PC-9 (cell line): ENCODE measurements at regions not wholly inside any gene's neighbourhood (a gene's known extent, or its start where the extent isn't known, plus 50 kb on each side); places are given as distances from the start of the nearest gene placed in this dataset.

Source experiments
- EZH2 ChIP-seq: fragments of 200-600 bp; sonication (generic); IDR thresholded peaks from 2 replicates; pipeline ENCODE4 v1.8.0; 2017; ENCODE audit warnings: antibody characterized with exemption, low read depth
- TF ChIP-seq, protein P1 (sequence below): fragments of 200-600 bp; sonication (generic); conservative IDR thresholded peaks from 2 replicates; pipeline ENCODE4 v1.6.1; 2017; ENCODE audit warnings: mixed run types, antibody characterized with exemption, mild to moderate bottlenecking, moderate library complexity

DNA sequence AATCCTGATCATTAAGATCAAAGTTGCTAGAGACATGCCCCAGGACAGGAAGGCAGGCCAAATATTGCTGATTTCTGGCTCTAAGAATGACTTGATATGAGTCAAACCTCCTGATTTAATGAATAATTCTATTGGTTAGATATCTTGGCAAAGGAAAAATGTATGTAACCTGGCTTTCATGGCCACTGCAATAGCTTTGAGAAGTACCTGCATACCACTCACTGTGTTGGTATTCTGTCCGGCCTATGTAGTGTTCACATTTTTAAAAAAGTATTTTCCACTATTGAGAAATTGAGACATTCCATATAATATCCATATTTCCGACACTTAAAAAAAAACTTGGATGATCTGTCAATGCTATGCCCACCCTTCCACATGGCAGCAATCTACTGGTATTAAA, 283.1 kb upstream of the SOX5 start:
- TF ChIP-seq, protein P1, sequence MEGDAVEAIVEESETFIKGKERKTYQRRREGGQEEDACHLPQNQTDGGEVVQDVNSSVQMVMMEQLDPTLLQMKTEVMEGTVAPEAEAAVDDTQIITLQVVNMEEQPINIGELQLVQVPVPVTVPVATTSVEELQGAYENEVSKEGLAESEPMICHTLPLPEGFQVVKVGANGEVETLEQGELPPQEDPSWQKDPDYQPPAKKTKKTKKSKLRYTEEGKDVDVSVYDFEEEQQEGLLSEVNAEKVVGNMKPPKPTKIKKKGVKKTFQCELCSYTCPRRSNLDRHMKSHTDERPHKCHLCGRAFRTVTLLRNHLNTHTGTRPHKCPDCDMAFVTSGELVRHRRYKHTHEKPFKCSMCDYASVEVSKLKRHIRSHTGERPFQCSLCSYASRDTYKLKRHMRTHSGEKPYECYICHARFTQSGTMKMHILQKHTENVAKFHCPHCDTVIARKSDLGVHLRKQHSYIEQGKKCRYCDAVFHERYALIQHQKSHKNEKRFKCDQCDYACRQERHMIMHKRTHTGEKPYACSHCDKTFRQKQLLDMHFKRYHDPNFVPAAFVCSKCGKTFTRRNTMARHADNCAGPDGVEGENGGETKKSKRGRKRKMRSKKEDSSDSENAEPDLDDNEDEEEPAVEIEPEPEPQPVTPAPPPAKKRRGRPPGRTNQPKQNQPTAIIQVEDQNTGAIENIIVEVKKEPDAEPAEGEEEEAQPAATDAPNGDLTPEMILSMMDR, result no peak
- no peak for TF ChIP-seq EZH2
